ENCODE measurements at regions not wholly inside any gene's neighbourhood (a gene's known extent, or its start where the extent isn't known, plus 50 kb on each side); places are given as distances from the start of the nearest gene placed in this dataset.
A peak's percentile ranks its signal among the peaks of the same experiment; 100 is the strongest.
"Not testable (repeated sequence)": the region's sequence is repeated elsewhere in the genome, so short reads cannot be mapped to it uniquely, and the experiment has no call there.

GRCh38 chr15:77944002-77944867 lies 133.3 kb downstream of the TBC1D2B start:
- Mint-ChIP-seq H3K9me3 (no peaks in the 10 kb centered on the region), H3K27me3 (peaks cover 6% of the 10 kb centered on the region), H3K4me1 (peaks cover 10% of the 10 kb centered on the region), H3K4me3 (peak overlapping the region; percentile 84 to 89), H3K27ac (peak overlapping the region; percentile 87 to 93)
- peak; percentile 77 for ATAC-seq
- DNase-seq: peak; percentile 41 to 64

GRCh38 chr15:77942611-77943211 lies 134.8 kb downstream of the TBC1D2B start:
- Mint-ChIP-seq H3K27me3 (peaks cover 6% of the 10 kb centered on the region), H3K4me1 (peaks cover 10% of the 10 kb centered on the region), H3K27ac (peak overlapping the region in 1 of 2 donors; percentile 61), H3K4me3 (no peak overlapping the region), H3K9me3 (no peaks in the 10 kb centered on the region)
- ATAC-seq (no peak), DNase-seq (no peak)

GRCh38 chr15:77941090-77941827 lies 136.3 kb downstream of the TBC1D2B start:
- not testable (repeated sequence) for ATAC-seq, H3K27me3 Mint-ChIP-seq, H3K9me3 Mint-ChIP-seq, H3K4me3 Mint-ChIP-seq, DNase-seq
- peaks cover 10% of the 10 kb centered on the region for H3K4me1 Mint-ChIP-seq
- peak overlapping the region in 1 of 2 donors; percentile 15 for H3K27ac Mint-ChIP-seq

GRCh38 chr15:77940381-77940947 lies 137.0 kb downstream of the TBC1D2B start:
- DNase-seq: no peak

GRCh38 chr15:77939851-77940250 lies 137.7 kb downstream of the TBC1D2B start:
- H3K27ac Mint-ChIP-seq: no peak overlapping the region
- DNase-seq (no peak), ATAC-seq (peak; percentile 9)
- H3K9me3 Mint-ChIP-seq: no peaks in the 10 kb centered on the region
- H3K4me3 Mint-ChIP-seq: no peak overlapping the region
- H3K4me1 Mint-ChIP-seq: peaks cover 10% of the 10 kb centered on the region
- H3K27me3 Mint-ChIP-seq: no peaks in the 10 kb centered on the region

More at GRCh38 chr15:77940381-77940947, 137.0 kb downstream of the TBC1D2B start:
- Mint-ChIP-seq H3K27ac (peak overlapping the region in 1 of 2 donors; percentile 15), H3K4me3 (no peak overlapping the region), H3K4me1 (peaks cover 10% of the 10 kb centered on the region), H3K27me3 (no peaks in the 10 kb centered on the region), H3K9me3 (no peaks in the 10 kb centered on the region)
- ATAC-seq: no peak

GRCh38 chr15:77939026-77939425 lies 138.5 kb downstream of the TBC1D2B start:
- peak overlapping the region in 1 of 2 donors; percentile 31 for H3K27ac Mint-ChIP-seq
- not testable (repeated sequence) for H3K4me1 Mint-ChIP-seq, ATAC-seq, H3K9me3 Mint-ChIP-seq, H3K27me3 Mint-ChIP-seq, H3K4me3 Mint-ChIP-seq, DNase-seq

- H3K9me3 Mint-ChIP-seq, ATAC-seq, H3K27me3 Mint-ChIP-seq, H3K4me1 Mint-ChIP-seq, DNase-seq, H3K4me3 Mint-ChIP-seq: not testable (repeated sequence)
- peak overlapping the region in 1 of 2 donors; percentile 31 for H3K27ac Mint-ChIP-seq
Observed at GRCh38 chr15:77938546-77938945, 139.0 kb downstream of the TBC1D2B start.

GRCh38 chr15:77936567-77936966 lies 140.9 kb downstream of the TBC1D2B start:
- DNase-seq, H3K9me3 Mint-ChIP-seq, H3K27me3 Mint-ChIP-seq, ATAC-seq, H3K4me3 Mint-ChIP-seq, H3K27ac Mint-ChIP-seq, H3K4me1 Mint-ChIP-seq: not testable (repeated sequence)

- H3K4me1 Mint-ChIP-seq, H3K27me3 Mint-ChIP-seq, H3K27ac Mint-ChIP-seq, ATAC-seq, H3K9me3 Mint-ChIP-seq, DNase-seq, H3K4me3 Mint-ChIP-seq: not testable (repeated sequence)
Observed at GRCh38 chr15:77934516-77934915, 143.0 kb downstream of the TBC1D2B start.

GRCh38 chr15:77930907-77931306 lies 146.6 kb downstream of the TBC1D2B start:
- DNase-seq, H3K9me3 Mint-ChIP-seq, ATAC-seq, H3K27me3 Mint-ChIP-seq, H3K4me3 Mint-ChIP-seq, H3K4me1 Mint-ChIP-seq, H3K27ac Mint-ChIP-seq: not testable (repeated sequence)

GRCh38 chr15:77930490-77930889 lies 147.0 kb downstream of the TBC1D2B start:
- H3K4me1 Mint-ChIP-seq, H3K4me3 Mint-ChIP-seq, H3K9me3 Mint-ChIP-seq, H3K27me3 Mint-ChIP-seq, ATAC-seq, DNase-seq, H3K27ac Mint-ChIP-seq: not testable (repeated sequence)

GRCh38 chr15:77926789-77927188 lies 150.7 kb downstream of the TBC1D2B start:
- not testable (repeated sequence) for H3K4me3 Mint-ChIP-seq, H3K9me3 Mint-ChIP-seq, DNase-seq, ATAC-seq, H3K27ac Mint-ChIP-seq, H3K4me1 Mint-ChIP-seq
- H3K27me3 Mint-ChIP-seq: peaks cover 14% of the 10 kb centered on the region

GRCh38 chr15:77926296-77926695 lies 151.2 kb downstream of the TBC1D2B start:
- not testable (repeated sequence) for DNase-seq

GRCh38 chr15:77925101-77925500 lies 152.4 kb downstream of the TBC1D2B start:
- H3K27ac Mint-ChIP-seq, H3K4me3 Mint-ChIP-seq, ATAC-seq, DNase-seq, H3K9me3 Mint-ChIP-seq, H3K4me1 Mint-ChIP-seq: not testable (repeated sequence)
- peaks cover 24% of the 10 kb centered on the region for H3K27me3 Mint-ChIP-seq

More at GRCh38 chr15:77926296-77926695, 151.2 kb downstream of the TBC1D2B start:
- not testable (repeated sequence) for H3K27ac Mint-ChIP-seq, H3K4me1 Mint-ChIP-seq, H3K4me3 Mint-ChIP-seq, H3K9me3 Mint-ChIP-seq, ATAC-seq
- peaks cover 19% of the 10 kb centered on the region for H3K27me3 Mint-ChIP-seq

- Mint-ChIP-seq H3K4me3 (no peak overlapping the region), H3K27me3 (peaks cover 36% of the 10 kb centered on the region), H3K27ac (peak overlapping the region in 1 of 2 donors; percentile 13), H3K9me3 (no peaks in the 10 kb centered on the region), H3K4me1 (no peaks in the 10 kb centered on the region)
- ATAC-seq (no peak), DNase-seq (no peak)
Observed at GRCh38 chr15:77921664-77922063, 155.8 kb downstream of the TBC1D2B start.

All from stimulated activated naive CD8-positive, alpha-beta T cell treated with anti-CD3 and anti-CD28 coated beads, Interleukin-15, amount 100 ng/mL, for 72 hours (primary cell).